HG03469 (cell line): ENCODE measurements at regions not wholly inside any gene's neighbourhood (a gene's known extent, or its start where the extent isn't known, plus 50 kb on each side); places are given as distances from the start of the nearest gene placed in this dataset.

Experiments
- ATAC-seq: cut with Tn5 transposase; IDR thresholded peaks from one replicate; pipeline ENCODE4 v1.9.1; 2021; ENCODE audit warnings: mild to moderate bottlenecking, moderate library complexity, moderate number of reproducible peaks; ENCODE audit not compliant: unreplicated experiment

GRCh38 chr13:85317781-85318180 is 481.4 kb downstream of the SLITRK6 start:
- no peak for ATAC-seq

GRCh38 chr13:85316506-85317025 is 482.7 kb downstream of the SLITRK6 start:
- no peak for ATAC-seq

- ATAC-seq = no peak
These were observed 484.5 kb downstream of the SLITRK6 start for GRCh38 chr13:85314686-85315085.

GRCh38 chr13:85313761-85314503 is 485.3 kb downstream of the SLITRK6 start:
- ATAC-seq = no peak

GRCh38 chr13:85312071-85312470 is 487.1 kb downstream of the SLITRK6 start:
- ATAC-seq = no peak

GRCh38 chr13:85303630-85304029 is 495.6 kb downstream of the SLITRK6 start:
- no peak for ATAC-seq

- no peak for ATAC-seq
These were observed 500.8 kb downstream of the SLITRK6 start for GRCh38 chr13:85298387-85298924.

GRCh38 chr13:85288698-85289097 is 510.5 kb downstream of the SLITRK6 start:
- ATAC-seq = no peak

- no peak for ATAC-seq
These were observed 511.7 kb downstream of the SLITRK6 start for GRCh38 chr13:85287528-85287927.

GRCh38 chr13:85286081-85286480 is 513.1 kb downstream of the SLITRK6 start:
- ATAC-seq = no peak

GRCh38 chr13:85284349-85284748 is 514.9 kb downstream of the SLITRK6 start:
- no peak for ATAC-seq

GRCh38 chr13:85283408-85283807 is 515.8 kb downstream of the SLITRK6 start:
- no peak for ATAC-seq

GRCh38 chr13:85282876-85283275 is 516.3 kb downstream of the SLITRK6 start:
- ATAC-seq = no peak

- ATAC-seq = no peak
These were observed 520.4 kb downstream of the SLITRK6 start for GRCh38 chr13:85278851-85279250.

- no peak for ATAC-seq
These were observed 521.5 kb downstream of the SLITRK6 start for GRCh38 chr13:85277748-85278147.

- no peak for ATAC-seq
These were observed 532.4 kb downstream of the SLITRK6 start for GRCh38 chr13:85266771-85267170.

GRCh38 chr13:85266331-85266730 is 532.9 kb downstream of the SLITRK6 start:
- ATAC-seq = no peak

GRCh38 chr13:85265296-85265695 is 533.9 kb downstream of the SLITRK6 start:
- no peak for ATAC-seq

- ATAC-seq = no peak
These were observed 536.7 kb downstream of the SLITRK6 start for GRCh38 chr13:85262499-85262898.

- no peak for ATAC-seq
These were observed 537.4 kb downstream of the SLITRK6 start for GRCh38 chr13:85261757-85262346.

GRCh38 chr13:85260896-85261295 is 538.3 kb downstream of the SLITRK6 start:
- no peak for ATAC-seq

GRCh38 chr13:85255978-85256377 is 543.2 kb downstream of the SLITRK6 start:
- ATAC-seq = no peak
